ENCODE measurements at regions not wholly inside any gene's neighbourhood (a gene's known extent, or its start where the extent isn't known, plus 50 kb on each side); places are given as distances from the start of the nearest gene placed in this dataset.

DNA sequence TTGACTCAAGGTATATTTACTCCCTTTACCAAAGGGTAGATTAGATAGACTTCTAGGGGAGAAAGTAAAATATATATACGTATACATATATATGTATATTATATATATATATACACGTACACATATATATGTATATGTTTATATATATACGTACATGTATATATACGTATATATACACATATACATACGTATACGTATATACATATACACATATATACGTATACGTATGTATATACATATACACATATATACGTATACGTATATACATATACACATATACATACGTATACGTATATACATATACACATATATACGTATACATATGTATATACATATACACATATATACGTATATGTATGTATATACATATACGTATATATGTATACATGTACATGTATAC lies 430.5 kb upstream of the ANO3 start:
- Mint-ChIP-seq H3K9me3 (peaks cover 11% of the 10 kb centered on the region), H3K27ac (no peak overlapping the region), H3K36me3 (ENCODE audit: low read depth) (no peaks in the 10 kb centered on the region), H3K4me1 (no peaks in the 10 kb centered on the region), H3K4me3 (no peak overlapping the region), H3K27me3 (no peaks in the 10 kb centered on the region)
- no peak for ATAC-seq (replicated peaks)

DNA sequence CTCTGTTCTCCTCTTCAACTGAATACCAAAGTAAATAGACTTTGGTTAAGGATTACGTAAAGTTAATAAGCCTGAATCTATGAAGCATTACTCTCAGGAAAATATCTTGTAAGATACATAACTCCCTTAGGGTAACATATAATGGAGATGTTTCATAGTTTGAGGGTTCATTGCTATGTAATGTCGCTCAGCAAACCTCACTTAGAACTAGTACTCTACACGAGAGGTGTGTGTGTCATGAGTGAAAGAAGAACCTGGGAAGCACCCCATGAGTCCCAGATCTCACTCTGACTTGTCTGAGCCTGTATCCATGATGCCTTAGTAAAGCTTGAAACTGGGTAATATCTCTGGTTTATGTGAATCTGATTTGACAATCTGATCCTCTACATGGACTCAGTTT lies 429.5 kb upstream of the ANO3 start:
- Mint-ChIP-seq H3K4me3 (no peak overlapping the region), H3K4me1 (no peaks in the 10 kb centered on the region), H3K27ac (no peak overlapping the region), H3K27me3 (no peaks in the 10 kb centered on the region), H3K36me3 (ENCODE audit: low read depth) (no peaks in the 10 kb centered on the region), H3K9me3 (peaks cover 13% of the 10 kb centered on the region)
- ATAC-seq (replicated peaks) = no peak

GRCh38 chr11:25908726-25909125 lies 423.2 kb upstream of the ANO3 start:
- Mint-ChIP-seq H3K27ac (no peak overlapping the region), H3K4me3 (no peak overlapping the region), H3K4me1 (no peaks in the 10 kb centered on the region)

DNA sequence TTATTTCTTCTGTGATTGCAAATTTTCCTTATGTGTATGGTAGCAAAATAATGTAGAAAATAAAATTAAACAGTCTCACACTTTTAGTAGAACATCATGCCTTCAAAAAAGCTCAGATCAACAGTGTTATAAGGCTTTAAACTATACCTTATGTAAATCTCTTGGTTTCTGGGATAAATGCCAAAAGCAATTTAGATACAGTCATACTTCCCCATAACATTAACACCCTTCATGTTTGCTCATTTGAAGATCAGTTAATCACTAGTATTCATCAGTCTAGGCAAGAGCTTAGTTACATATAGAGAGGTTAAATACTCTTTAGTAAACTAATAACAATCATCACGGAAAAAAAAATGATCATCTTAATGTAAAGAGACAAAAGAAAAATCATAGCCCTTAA lies 421.8 kb upstream of the ANO3 start:
- Mint-ChIP-seq H3K4me3 (no peak overlapping the region), H3K27ac (no peak overlapping the region), H3K36me3 (ENCODE audit: low read depth) (no peaks in the 10 kb centered on the region), H3K4me1 (no peaks in the 10 kb centered on the region), H3K27me3 (no peaks in the 10 kb centered on the region), H3K9me3 (peaks cover 4% of the 10 kb centered on the region)
- no peak for ATAC-seq (replicated peaks)

More at GRCh38 chr11:25908726-25909125, 423.2 kb upstream of the ANO3 start:
- ATAC-seq (replicated peaks) = no peak
- Mint-ChIP-seq H3K27me3 (no peaks in the 10 kb centered on the region), H3K36me3 (ENCODE audit: low read depth) (no peaks in the 10 kb centered on the region), H3K9me3 (peaks cover 6% of the 10 kb centered on the region)

- Mint-ChIP-seq H3K36me3 (ENCODE audit: low read depth) (no peaks in the 10 kb centered on the region), H3K4me3 (no peak overlapping the region), H3K27me3 (no peaks in the 10 kb centered on the region), H3K9me3 (peaks cover 20% of the 10 kb centered on the region), H3K4me1 (no peaks in the 10 kb centered on the region), H3K27ac (no peak overlapping the region)
- ATAC-seq (replicated peaks) = no peak
Observed at GRCh38 chr11:25920356-25920755, 411.6 kb upstream of the ANO3 start.

GRCh38 chr11:25924586-25924985 lies 407.3 kb upstream of the ANO3 start:
- Mint-ChIP-seq H3K9me3 (peaks cover 21% of the 10 kb centered on the region), H3K4me3 (no peak overlapping the region), H3K27me3 (no peaks in the 10 kb centered on the region), H3K4me1 (no peaks in the 10 kb centered on the region), H3K27ac (no peak overlapping the region), H3K36me3 (ENCODE audit: low read depth) (no peaks in the 10 kb centered on the region)
- ATAC-seq (replicated peaks) = no peak

- Mint-ChIP-seq H3K9me3 (peaks cover 23% of the 10 kb centered on the region), H3K27me3 (no peaks in the 10 kb centered on the region), H3K27ac (no peak overlapping the region), H3K4me1 (no peaks in the 10 kb centered on the region), H3K4me3 (no peak overlapping the region), H3K36me3 (ENCODE audit: low read depth) (no peaks in the 10 kb centered on the region)
- ATAC-seq (replicated peaks) = no peak
Observed at GRCh38 chr11:25925359-25925758, 406.6 kb upstream of the ANO3 start.

GRCh38 chr11:25927411-25927953 lies 404.4 kb upstream of the ANO3 start:
- no peak for ATAC-seq (replicated peaks)
- Mint-ChIP-seq H3K27ac (no peak overlapping the region), H3K9me3 (peaks cover 27% of the 10 kb centered on the region), H3K27me3 (no peaks in the 10 kb centered on the region), H3K4me3 (no peak overlapping the region), H3K4me1 (no peaks in the 10 kb centered on the region), H3K36me3 (ENCODE audit: low read depth) (no peaks in the 10 kb centered on the region)

DNA sequence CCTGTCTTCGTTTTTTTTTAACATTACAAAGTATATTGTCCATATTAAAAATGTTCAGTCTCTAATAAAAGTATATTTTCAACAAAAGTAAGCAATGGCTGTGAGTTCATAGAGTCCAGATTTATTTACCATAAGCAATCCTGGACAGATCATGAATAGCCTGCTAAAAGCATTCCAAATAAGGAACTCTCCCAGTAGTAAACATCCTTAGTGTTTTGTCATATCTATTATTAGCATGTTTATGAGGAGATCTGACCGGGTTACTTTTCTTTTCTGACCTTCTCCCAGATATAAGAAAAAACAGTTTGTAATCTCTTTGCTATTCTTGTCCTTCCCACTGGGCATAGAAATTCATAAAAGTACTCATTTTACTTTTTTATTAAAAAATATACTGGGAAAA lies 403.9 kb upstream of the ANO3 start:
- Mint-ChIP-seq H3K4me1 (no peaks in the 10 kb centered on the region), H3K27ac (no peak overlapping the region), H3K27me3 (no peaks in the 10 kb centered on the region), H3K9me3 (peaks cover 27% of the 10 kb centered on the region), H3K4me3 (no peak overlapping the region), H3K36me3 (ENCODE audit: low read depth) (no peaks in the 10 kb centered on the region)
- ATAC-seq (replicated peaks) = no peak

GRCh38 chr11:25938952-25939351 lies 393.0 kb upstream of the ANO3 start:
- no peaks in the 10 kb centered on the region for H3K27me3 Mint-ChIP-seq
- no peak overlapping the region for H3K27ac Mint-ChIP-seq
- no peaks in the 10 kb centered on the region for H3K36me3 Mint-ChIP-seq (ENCODE audit: low read depth)
- H3K4me1 Mint-ChIP-seq = no peaks in the 10 kb centered on the region
- H3K9me3 Mint-ChIP-seq = peaks cover 8% of the 10 kb centered on the region
- ATAC-seq (replicated peaks) = no peak
- H3K4me3 Mint-ChIP-seq = no peak overlapping the region

- H3K9me3 Mint-ChIP-seq = peaks cover 8% of the 10 kb centered on the region
- H3K27me3 Mint-ChIP-seq = no peaks in the 10 kb centered on the region
- H3K36me3 Mint-ChIP-seq (ENCODE audit: low read depth) = no peaks in the 10 kb centered on the region
- H3K4me1 Mint-ChIP-seq = no peaks in the 10 kb centered on the region
- no peak overlapping the region for H3K27ac Mint-ChIP-seq
- no peak for ATAC-seq (replicated peaks)
- H3K4me3 Mint-ChIP-seq = no peak overlapping the region
Observed at GRCh38 chr11:25939691-25940090, 392.2 kb upstream of the ANO3 start.

GRCh38 chr11:25941353-25941752 lies 390.6 kb upstream of the ANO3 start:
- Mint-ChIP-seq H3K4me3 (no peak overlapping the region), H3K4me1 (no peaks in the 10 kb centered on the region), H3K27me3 (no peaks in the 10 kb centered on the region), H3K27ac (no peak overlapping the region), H3K9me3 (peaks cover 8% of the 10 kb centered on the region), H3K36me3 (ENCODE audit: low read depth) (no peaks in the 10 kb centered on the region)
- no peak for ATAC-seq (replicated peaks)

DNA sequence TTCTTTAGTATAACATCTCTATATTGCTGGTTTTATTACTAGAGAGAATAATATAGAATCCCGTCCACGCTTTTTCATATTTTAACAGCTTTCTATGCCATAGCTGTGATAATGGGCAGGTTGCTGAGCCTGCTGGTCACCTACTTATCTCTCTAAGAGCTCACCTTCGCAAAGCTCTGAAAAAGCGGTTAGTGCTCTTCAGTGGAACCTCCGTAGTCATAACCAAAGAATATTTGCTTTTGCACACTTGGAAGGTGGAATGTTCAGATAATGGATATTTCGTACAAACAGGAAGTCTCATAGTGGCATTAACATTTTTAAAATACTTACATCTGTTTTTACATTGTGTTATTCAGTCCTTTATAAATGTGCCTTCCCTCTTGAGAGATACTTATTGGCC lies 388.9 kb upstream of the ANO3 start:
- Mint-ChIP-seq H3K27me3 (no peaks in the 10 kb centered on the region), H3K4me3 (no peak overlapping the region), H3K27ac (no peak overlapping the region), H3K4me1 (no peaks in the 10 kb centered on the region), H3K36me3 (ENCODE audit: low read depth) (no peaks in the 10 kb centered on the region), H3K9me3 (peaks cover 11% of the 10 kb centered on the region)
- no peak for ATAC-seq (replicated peaks)

GRCh38 chr11:25943777-25944661 lies 387.9 kb upstream of the ANO3 start:
- H3K9me3 Mint-ChIP-seq = peaks cover 9% of the 10 kb centered on the region

DNA sequence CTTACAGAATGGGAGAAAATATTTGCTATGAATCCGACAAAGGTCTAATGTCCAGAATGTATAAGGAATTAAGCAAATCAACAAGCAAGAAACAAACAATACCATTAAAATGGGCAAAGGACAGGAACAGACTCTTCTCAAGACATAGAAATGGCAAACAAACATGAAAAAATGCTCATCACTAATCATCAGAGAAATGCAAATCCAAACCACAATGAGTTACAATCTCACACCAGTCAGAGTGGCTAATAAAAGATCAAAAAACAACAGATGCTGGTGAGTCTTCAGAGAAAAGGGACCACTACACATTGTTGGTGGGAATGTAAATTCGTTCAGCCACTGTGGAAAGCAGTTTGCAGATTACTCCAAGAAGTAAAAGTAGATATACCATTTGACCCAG lies 382.0 kb upstream of the ANO3 start:
- no peaks in the 10 kb centered on the region for H3K27me3 Mint-ChIP-seq
- peaks cover 13% of the 10 kb centered on the region for H3K9me3 Mint-ChIP-seq
- ATAC-seq (replicated peaks) = no peak
- H3K36me3 Mint-ChIP-seq (ENCODE audit: low read depth) = no peaks in the 10 kb centered on the region
- no peak overlapping the region for H3K4me3 Mint-ChIP-seq
- no peaks in the 10 kb centered on the region for H3K4me1 Mint-ChIP-seq
- H3K27ac Mint-ChIP-seq = no peak overlapping the region

More at GRCh38 chr11:25943777-25944661, 387.9 kb upstream of the ANO3 start:
- Mint-ChIP-seq H3K4me3 (no peak overlapping the region), H3K27me3 (no peaks in the 10 kb centered on the region), H3K27ac (no peak overlapping the region), H3K36me3 (ENCODE audit: low read depth) (no peaks in the 10 kb centered on the region), H3K4me1 (no peaks in the 10 kb centered on the region)
- ATAC-seq (replicated peaks) = no peak

All from activated T-helper 17 cell treated with anti-CD3 and anti-CD28 coated beads, Interleukin-2, amount 50 U/mL, for 72 hours (primary cell).